HG02981 (cell line): ENCODE measurements at regions not wholly inside any gene's neighbourhood (a gene's known extent, or its start where the extent isn't known, plus 50 kb on each side); places are given as distances from the start of the nearest gene placed in this dataset.

ENCODE experiments used
- ATAC-seq: cut with Tn5 transposase; IDR thresholded peaks from one replicate; pipeline ENCODE4 v1.9.1; 2021; ENCODE audit warnings: mild to moderate bottlenecking, moderate library complexity; ENCODE audit not compliant: unreplicated experiment

DNA sequence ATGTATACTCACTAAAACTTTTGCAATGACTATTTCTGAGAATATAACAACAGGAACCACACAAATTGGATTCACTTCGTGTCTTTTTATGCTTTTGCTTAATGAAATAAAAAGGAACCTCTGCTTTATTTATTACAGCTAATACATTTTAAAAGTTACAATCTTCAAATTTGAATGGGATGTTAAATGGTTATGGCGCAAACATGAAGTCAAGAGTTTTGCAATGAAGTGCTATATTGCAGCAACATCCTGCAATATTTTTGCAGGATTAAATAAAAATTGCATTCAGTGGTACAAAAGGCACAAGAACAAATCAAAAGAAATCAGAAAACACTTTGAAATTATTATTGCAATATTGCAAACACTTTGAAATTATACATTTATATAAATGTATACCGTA lies 1519.0 kb upstream of the MIR17HG start:
- ATAC-seq, result no peak

DNA sequence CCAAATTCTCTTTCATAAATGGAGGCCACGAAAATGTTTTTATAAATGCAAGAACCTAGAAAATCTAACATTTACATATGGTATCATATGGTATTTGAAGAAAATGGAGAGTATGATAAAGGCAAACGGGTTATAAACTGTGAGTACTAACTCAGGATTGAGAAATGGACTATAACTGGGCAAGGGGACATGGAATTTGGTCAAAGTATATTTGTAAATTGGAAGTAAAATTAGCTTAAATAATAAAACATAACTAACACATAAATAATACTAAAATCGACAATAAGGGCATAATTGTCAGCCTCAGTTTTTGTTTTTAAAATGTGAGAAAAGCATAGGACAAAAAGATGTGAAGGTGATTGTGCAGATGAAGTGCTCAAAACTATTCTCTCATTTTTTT lies 1516.3 kb upstream of the MIR17HG start:
- no peak for ATAC-seq

DNA sequence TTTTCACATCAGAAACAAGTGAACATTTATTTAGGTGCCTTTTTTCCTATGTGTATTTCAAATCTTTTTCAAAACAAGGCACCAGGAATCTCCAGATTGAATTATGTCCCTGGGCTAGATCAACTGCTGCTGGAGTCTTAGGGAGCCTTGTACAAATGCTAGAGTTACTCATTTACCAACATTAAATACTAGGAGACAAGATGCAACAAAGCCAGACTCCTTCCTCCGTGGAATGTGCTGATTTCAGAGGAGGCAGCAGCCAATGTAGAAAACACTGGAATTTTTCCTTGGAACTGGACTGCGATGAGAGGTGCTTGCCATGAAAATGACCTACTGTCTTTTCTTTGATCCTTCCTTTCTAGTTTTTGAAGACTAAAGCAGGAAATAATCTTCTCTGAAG lies 1514.7 kb upstream of the MIR17HG start:
- ATAC-seq, result no peak

DNA sequence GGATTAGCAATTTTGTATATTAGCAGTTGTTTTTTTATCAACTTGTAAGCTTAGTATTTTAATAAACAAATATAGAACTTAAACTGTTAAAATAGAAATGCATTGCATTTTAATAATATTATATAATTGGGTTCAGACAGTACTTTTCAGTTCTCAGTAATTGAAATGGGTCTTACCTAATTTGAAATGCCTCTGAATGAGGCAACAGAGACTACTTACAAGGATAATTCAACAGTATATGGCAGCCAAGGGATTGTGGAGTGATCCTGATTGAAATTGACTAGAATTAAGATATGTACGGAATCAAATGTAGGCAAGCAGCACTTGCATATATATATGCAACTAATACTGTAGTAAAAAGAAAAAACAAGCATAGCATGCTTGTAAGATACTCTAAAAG lies 1503.9 kb upstream of the MIR17HG start:
- ATAC-seq, result no peak

DNA sequence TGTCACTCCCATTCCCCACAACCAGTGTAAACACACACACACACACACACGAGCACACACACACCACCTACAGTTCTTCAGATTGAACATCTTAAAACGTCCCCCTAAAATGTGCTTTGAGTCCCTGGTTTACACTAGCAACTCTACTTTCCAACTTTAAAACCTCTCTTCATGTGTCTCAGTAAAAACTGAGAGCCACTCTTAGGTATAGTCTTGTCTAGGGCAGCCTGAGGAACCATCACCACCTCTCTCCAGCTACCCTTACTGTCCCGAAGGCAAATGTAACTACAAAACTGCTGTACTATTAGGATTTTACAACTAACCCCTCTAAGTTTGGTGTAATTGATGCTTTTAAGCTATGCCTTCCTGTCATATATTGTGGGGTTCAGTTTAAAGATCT lies 1501.6 kb upstream of the MIR17HG start:
- ATAC-seq, result no peak

DNA sequence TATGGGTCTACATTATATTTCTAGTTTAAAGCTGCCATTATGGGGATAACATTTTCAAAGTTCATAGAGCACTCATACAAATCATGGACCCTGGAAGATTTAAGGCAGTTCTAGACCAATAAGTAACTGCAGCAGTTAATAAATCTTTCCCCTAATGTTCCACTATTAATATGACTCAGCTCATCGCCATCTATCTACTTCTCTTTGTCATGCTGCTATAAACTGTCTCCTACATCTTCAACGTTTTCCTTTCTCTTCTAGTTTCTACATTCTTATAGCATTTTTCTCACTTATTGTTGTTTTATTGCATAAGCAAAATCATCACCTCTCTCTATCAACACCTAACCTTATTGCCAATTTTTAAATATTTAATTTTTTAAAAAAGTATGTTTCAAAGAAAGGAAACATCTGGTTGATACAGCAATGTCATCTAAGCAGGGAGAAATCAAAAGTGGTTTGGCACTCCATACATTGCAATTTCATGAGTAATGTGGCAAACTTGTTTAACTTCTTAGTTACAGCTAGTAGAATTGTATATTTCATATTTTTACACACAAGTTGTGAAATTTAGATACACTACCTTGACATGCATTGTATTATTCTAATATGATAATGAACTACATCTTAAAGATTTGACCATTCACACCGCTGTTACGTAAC lies 1500.4 kb upstream of the MIR17HG start:
- ATAC-seq, result no peak

DNA sequence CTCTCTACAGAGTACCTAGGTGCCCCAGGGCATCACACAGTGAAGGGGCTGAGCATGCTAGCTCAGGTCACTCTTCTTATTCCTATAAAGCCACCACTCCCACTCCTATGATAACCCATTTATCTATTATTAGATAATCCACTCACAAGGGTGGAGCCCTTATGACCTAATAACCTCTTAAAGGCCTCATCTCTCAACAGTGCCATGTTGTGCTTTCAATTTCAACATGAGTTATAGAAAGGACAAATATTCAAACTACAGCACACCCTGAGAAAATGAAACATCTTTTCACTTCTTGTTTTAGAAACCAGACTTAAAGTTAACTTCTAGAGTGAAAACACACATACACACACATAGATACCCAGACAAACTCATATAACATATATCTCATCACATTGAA lies 1494.9 kb upstream of the MIR17HG start:
- ATAC-seq, result no peak

DNA sequence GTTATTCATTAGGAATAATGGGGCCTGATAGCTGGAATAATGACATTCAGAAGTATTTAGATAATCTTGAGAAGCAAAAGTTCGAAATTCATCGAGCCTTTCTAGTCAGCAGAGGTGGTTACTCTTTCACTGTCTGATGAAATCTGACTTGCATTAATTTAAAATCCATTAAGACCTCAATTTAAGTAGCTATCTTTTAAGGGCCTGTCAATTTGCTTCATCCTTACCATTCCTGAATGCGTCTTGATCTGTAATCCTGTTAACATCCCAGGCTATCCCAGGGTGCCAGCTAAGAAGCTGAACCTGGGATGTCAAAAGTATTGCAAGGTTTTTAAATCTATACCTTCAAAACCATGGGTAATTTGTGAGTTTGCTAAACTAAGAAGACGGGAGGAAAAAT lies 1491.0 kb upstream of the MIR17HG start:
- ATAC-seq, result no peak

DNA sequence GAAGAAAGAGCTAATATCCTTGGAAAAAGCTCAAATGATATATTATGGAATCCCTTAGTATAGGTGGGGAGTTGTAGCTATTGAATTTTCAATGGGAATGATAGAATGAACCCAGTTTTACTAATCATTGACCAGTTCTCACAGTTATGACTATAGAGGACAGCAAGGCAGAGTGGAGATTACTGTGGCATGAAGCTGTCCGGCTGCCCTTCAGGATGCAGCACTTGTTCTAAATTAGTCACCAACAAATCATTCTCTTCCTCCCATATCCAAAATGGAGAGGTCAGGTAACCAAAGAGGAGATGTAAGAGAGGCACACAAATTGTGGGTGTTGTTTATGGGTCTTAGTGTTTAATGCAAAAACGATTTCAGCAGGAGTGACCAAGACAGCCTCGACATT lies 1490.0 kb upstream of the MIR17HG start:
- no peak for ATAC-seq

DNA sequence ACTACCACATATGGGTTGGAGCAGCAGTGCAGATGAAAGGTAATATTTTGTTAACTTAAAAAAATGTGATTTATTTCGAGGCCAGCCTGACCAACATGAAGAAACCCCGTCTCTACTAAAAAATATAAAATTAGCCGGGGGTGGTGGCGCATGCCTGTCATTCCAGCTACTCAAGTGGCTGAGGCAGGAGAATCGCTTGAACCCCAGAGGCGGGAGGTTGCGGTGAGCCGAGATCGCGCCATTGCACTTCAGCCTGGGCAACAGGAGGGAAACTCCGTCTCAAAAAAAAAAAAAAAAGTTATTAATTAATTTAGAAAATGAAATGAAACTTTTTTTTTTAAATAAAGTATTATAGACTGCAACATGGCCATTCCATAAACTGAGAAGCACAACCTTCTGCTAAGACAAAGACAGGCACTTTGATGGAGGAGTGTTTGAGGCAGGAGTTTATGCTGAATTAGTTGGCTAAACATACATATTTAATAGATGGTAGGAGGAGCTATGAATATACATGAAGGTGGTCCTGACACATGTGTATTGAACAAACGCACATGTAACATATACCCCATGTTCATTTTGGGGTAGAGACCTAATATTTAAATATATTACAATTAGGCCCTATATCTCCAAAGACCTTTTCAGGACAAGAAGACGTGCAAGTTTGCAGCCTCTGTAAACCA lies 1485.3 kb upstream of the MIR17HG start:
- ATAC-seq, result no peak

DNA sequence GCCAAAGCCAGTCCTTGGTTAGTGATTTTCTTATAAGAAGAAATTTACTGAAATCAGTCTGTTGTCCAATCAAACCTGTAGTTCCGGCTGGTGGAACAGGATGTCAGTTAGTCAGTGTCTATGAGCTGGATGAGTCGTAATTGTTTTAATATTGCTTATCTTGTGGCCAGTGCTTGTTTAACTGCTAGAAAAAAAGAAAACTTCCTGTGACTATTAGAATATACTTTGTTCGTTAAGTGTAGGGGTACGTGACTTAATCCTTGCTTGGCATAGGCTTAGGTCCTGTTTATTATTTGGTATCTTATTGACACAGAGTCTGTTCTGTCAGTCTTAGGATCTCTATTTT lies 1484.8 kb upstream of the MIR17HG start:
- ATAC-seq, result no peak

DNA sequence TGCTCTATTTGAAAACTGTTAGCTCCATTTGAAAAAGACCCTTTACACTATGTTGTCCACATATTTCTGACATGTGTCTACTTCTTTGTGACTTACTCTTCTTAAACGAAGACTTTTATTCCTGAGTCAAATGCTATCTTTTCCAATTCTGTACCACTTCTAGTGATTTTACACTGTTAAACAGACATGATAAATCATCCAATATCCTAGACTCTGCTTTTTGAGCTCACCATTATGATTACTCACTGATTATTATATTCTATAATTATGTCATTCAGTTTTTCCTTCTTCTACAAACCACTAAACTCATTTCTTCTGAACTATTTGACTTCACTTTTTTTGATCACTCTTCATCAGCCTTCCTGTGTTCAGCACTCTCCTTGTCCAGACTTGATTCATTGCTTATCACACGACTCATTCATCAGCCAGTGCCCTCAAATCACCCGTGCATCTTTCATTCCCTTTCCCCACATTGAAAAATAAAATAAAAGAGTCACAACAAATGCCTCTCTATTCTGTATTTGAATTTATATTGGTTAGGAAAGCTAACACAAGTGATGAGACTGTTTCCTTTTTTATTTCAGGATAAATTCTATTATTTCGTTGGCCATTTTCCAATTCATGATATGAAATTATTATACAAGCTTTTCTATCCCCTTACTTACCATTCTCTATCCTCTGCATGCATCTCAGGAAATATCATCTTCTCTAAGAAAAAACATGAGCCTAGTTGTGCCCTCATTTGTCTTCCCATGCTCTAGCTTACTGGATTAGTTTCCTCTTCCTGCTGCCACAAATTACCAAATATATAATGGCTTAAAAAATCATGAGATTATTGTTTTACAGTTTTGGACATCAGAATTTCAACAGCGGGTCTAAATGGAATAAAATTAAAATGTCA lies 1482.1 kb upstream of the MIR17HG start:
- ATAC-seq, result no peak

DNA sequence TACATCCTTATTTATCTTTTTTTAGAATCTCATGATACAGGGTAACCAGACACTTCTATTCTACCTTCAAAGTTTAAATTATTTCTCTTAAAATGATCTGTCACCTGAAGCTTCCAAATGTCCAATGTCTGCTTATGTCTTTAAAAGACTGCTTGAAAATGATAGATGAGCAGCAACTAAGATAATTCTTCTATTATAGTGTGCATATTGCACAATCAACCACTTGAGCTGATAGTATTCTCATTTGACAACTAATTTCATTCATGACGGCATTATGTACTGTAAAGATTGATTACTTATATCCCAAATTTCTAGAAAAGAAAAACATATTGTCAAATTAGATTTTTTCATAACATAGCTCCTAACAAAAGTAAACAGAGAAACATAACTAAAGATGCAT lies 1478.2 kb upstream of the MIR17HG start:
- no peak for ATAC-seq

DNA sequence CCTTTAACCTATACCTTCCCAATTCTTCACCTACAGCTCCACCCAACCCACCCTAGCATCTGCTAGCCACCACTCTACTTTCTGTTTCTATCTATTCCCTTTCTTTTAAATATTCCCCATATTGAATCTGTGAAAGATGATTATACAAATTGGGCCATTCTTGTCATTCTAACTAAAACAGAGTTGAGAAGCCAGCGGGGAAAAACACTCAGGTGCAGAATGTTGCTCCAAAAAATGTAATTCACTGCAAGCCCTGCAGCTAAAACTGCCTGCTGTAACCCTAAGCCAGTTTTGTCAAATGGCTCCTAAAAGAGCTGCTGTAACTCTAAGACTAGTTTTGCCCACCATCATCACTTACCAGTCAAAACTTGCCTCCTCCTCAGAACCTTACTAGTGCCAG lies 1468.6 kb upstream of the MIR17HG start:
- no peak for ATAC-seq

DNA sequence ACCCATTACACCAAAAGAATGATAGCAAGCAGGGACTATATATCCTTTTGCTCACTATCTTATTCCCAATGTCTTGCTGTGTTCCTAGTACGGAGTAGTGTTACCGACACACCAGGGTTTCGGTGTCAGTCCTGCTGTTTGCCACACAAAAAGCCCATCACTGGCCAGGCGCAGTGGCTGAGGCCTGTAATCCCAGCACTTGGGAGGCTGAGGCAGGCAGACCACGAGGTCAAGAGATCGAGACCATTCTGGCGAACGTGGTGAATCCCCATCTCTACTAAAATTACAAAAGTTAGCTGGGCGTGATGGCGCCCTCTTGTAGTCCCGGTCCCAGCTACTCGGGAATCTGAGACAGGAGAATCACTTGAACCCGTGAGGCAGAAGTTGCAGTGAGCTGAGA lies 1467.3 kb upstream of the MIR17HG start:
- ATAC-seq, result no peak

DNA sequence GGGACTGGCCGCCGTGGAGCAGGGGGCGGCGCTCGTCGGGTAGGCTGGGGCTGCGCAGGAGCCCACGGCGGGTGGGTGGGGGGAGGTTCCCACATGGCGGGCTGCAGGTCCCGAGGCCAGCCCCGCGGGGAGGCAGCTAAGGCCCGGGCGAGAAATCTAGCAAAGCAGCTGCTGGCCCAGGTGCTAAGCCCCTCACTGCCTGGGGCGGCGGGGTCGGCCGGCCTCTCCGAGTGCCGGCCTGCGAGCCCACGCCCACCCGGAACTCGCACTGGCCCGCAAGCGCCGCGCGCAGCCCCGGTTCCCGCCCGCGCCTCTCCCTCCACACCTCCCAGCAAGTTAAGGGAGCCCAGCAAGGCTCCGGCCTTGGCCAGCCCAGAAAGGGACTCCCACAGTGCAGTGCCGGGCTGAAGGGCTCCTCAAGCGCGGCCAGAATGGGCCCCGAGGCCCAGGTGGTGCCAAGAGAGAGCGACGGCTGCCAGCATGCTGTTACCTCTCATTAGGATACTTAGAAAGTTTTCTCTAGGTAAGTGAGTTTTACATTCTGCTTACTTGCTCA lies 1463.5 kb upstream of the MIR17HG start:
- ATAC-seq, result no peak

DNA sequence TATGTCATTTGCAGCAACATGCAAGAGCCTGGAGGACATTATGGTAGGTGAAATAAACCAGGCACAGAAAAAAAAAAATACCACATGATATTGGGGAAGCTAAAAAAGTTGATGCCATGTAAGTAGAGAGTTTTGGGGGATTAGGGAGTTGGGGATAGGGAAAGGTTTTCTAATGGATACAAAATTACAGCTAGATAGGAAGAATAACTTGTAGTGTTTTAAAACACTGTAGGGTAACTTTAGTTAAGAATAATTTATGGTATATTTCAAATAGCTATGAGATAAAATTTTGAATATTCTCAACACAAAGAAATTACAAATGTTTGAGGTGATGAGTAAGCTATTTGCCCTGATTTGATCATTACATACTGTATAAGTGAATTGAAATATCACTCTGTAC lies 1456.7 kb upstream of the MIR17HG start:
- ATAC-seq, result no peak

DNA sequence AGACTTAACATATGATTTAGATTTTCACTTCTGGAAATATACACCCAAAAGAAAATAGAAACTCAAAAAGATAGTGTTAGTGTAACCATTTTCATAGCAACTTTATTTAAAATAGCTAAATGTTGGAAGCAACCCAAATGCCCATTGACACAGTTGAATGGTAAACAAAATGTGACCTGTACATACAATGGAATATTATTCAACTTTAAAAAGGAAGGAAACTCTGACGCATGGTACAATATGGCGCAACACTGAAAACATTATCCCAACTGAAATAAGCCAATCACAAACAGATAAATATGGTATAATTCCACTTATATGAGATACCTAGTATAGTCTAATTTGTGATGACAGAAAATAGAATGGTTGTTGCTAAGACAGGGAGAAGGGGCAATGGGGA lies 1456.1 kb upstream of the MIR17HG start:
- ATAC-seq, result no peak

DNA sequence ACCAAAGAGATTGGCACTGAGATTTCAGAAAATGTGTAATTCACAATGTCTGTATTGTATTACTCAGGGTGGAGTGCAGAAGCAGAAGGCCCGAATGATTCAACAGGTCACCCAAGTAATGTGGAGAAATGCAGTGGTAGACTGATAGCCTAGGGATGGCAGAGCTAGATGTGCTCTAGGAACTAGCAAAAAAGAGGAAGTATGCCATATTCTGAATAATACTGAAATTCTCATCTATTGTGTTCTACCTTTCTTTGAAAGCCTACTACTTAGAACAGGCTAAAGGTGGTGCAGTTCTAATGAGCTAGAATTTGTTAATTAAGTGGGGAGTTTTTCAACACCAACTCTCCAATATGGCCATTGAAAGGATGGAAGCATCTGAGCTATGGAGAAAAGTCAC lies 1449.8 kb upstream of the MIR17HG start:
- ATAC-seq, result peak; percentile 75

DNA sequence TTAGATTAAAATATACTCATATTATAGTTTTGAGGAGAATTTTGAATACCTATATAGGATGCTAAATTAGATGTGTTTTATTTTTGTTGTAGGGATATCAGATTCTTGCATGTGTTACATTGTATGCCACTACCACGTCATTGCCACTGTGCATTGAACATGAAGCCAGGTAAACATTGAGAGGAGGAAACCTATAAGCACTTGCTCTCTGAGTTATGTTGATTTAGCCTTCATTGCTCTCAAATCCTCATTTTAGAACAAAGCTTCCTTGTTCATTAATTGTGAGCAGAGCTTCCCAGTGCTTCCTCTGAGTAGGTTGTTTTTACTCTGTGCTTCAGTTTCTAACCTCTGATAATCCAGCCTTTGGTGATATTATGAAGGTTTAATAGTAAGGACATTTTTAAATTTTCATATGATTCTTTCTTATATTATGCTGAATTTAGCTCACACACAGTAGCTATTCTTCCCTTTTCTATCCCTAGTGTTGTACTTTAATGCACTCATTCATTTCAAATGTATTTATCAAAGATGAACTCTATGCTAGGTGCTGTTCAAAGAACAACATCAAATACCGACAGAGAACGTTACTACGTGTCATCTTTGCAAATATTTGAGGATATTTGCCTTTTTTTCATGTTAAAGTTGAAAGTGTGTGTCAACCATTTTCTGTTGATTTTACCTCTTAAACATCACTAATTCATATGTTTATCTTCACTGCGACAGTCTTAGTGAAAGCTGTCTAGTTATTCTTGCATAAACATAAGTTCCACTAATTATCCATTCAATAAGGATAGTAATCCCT lies 1448.0 kb upstream of the MIR17HG start:
- ATAC-seq, result no peak
